K562 (cell line): ENCODE measurements at regions not wholly inside any gene's neighbourhood (a gene's known extent, or its start where the extent isn't known, plus 50 kb on each side); places are given as distances from the start of the nearest gene placed in this dataset.

Source experiments
- ATAC-seq: fragments of 200-7000 bp; cut with Tn5 transposase; 3 replicates; pipeline ENCODE4 v1.9.1; 2020; ENCODE audit warnings: moderate library complexity
- BruUV-seq: library from RNA; stranded (reverse); fragments of 400-500 nt; replicated peaks from 2 replicates; lab custom pipeline; 2021; lab: Mats Ljungman, UMichigan
- CTCF ChIA-PET: fragments of 300-600 bp; formaldehyde crosslinking; extraction: SDS; loops from one replicate; lab custom pipeline; 2021; ENCODE audit warnings: low intra/inter-chr PET ratio; lab: Yijun Ruan, JAX
- POLR2A ChIA-PET: fragments of 300-600, 350-650 bp; sonication (Branson Sonifier 250); formaldehyde crosslinking; extraction: SDS; loops from one replicate; lab custom pipeline; 2021; ENCODE audit warnings: antibody characterized with exemption, inconsistent platforms; lab: Yijun Ruan, JAX
- DNase-seq, 4 experiments: peaks; one replicate each; pipeline versions ENCODE4 v3.0.0 to v3.0.0-alpha.2; 2011 to 2018; ENCODE audit warnings: low spot score in 3 of 4, mixed read lengths in 3 of 4; ENCODE audit errors: extremely low read depth in 1 of 4
- FAIRE-seq: peaks from 2 replicates; lab custom pipeline; 2011; peaks lifted over from hg19 to GRCh38; lab: Jason Lieb, UNC
- H2AFZ ChIP-seq: 2 replicates; pipeline ENCODE4 v1.6.0; 2011; ENCODE audit warnings: low read depth, low read length, control low read depth, inconsistent platforms
- H3K27ac ChIP-seq: fragments of 200-600 bp; 3 replicates; pipeline ENCODE4 v1.8.0; 2011; ENCODE audit warnings: low read depth, mild to moderate bottlenecking, control low read depth, inconsistent platforms, low read length, moderate library complexity, mixed read lengths; ENCODE audit errors: extremely low read depth
- H3K27me3 ChIP-seq, 2 experiments: fragments of 300-600 bp in 1 of 2; 2 replicates in 1 of 2; 3 replicates in 1 of 2; pipeline versions ENCODE4 v1.6.0 to v1.8.0; 2011; ENCODE audit warnings: inconsistent platforms in 2 of 2, low read length in 2 of 2, mild to moderate bottlenecking in 1 of 2, mixed read lengths in 1 of 2, moderate library complexity in 1 of 2; ENCODE audit not compliant: control insufficient read depth in 2 of 2, insufficient read depth in 2 of 2
- H3K36me3 ChIP-seq: fragments of 300-600 bp; 3 replicates; pipeline ENCODE4 v1.8.0; 2011; ENCODE audit warnings: mild to moderate bottlenecking, low read length, inconsistent platforms; ENCODE audit not compliant: control insufficient read depth, insufficient read depth
- H3K4me1 ChIP-seq, 2 experiments: fragments of 200-600 bp in 1 of 2; replicated peaks in 1 of 2; 2 replicates in 1 of 2; 3 replicates in 1 of 2; pipeline versions ENCODE4 v1.5.1 to v1.8.0; 2011; ENCODE audit warnings: inconsistent platforms in 2 of 2, low read length in 2 of 2, mild to moderate bottlenecking in 1 of 2, mixed read lengths in 1 of 2, moderate library complexity in 1 of 2; ENCODE audit not compliant: control insufficient read depth in 2 of 2, insufficient read depth in 2 of 2
- H3K4me2 ChIP-seq: 2 replicates; pipeline ENCODE4 v1.6.1; 2011; ENCODE audit warnings: low read length, control low read depth, inconsistent platforms, mixed read lengths; ENCODE audit not compliant: insufficient read depth
- H3K4me3 ChIP-seq: fragments of 200-600 bp; sonication (generic), shearing (Covaris generic); 2 replicates; pipeline ENCODE4 v1.5.1; 2016; ENCODE audit warnings: control low read depth, inconsistent platforms
- H3K79me2 ChIP-seq: fragments of 200-600 bp; 3 replicates; pipeline ENCODE4 v1.8.0; 2011; ENCODE audit warnings: low read length, inconsistent platforms; ENCODE audit not compliant: control insufficient read depth, insufficient read depth
- H3K9ac ChIP-seq, 2 experiments: 2 replicates each; pipeline versions ENCODE4 v1.6.0 to v1.6.1; 2011; ENCODE audit warnings: low read depth in 2 of 2, low read length in 2 of 2, control low read depth in 1 of 2, inconsistent platforms in 1 of 2, mild to moderate bottlenecking in 1 of 2, mixed read lengths in 1 of 2; ENCODE audit not compliant: insufficient read depth in 1 of 2
- H3K9me1 ChIP-seq: one replicate; pipeline ENCODE4 v1.6.0; 2011; ENCODE audit warnings: inconsistent platforms, mild to moderate bottlenecking, low read length, moderate library complexity; ENCODE audit not compliant: control insufficient read depth, insufficient read depth
- H3K9me3 ChIP-seq: replicated peaks from 2 replicates; pipeline ENCODE4 v1.5.1; 2011; ENCODE audit warnings: low read depth, low read length, inconsistent platforms; ENCODE audit not compliant: control insufficient read depth, insufficient read depth
- H4K20me1 ChIP-seq: replicated peaks from 2 replicates; pipeline ENCODE4 v1.6.1; 2011; ENCODE audit warnings: low read length, inconsistent platforms, mixed read lengths; ENCODE audit not compliant: control insufficient read depth, insufficient read depth
- CHD4 ChIP-seq: fragments of 200-600 bp; sonication (generic); IDR thresholded peaks from 3 replicates; pipeline ENCODE4 v1.6.1; 2012; ENCODE audit warnings: low read depth, mild to moderate bottlenecking, mixed read lengths, low read length, inconsistent platforms; ENCODE audit not compliant: insufficient read depth, insufficient replicate concordance, poor library complexity, severe bottlenecking
- PHB ChIP-seq: fragments of 250-450 bp; sonication (Bioruptor Pico); IDR thresholded peaks from 2 replicates; pipeline ENCODE4 v1.5.0; 2021
- TAF15 ChIP-seq: fragments of 200-400 bp; formaldehyde crosslinking; IDR thresholded peaks from 2 replicates; pipeline ENCODE4 v1.6.1; 2017; ENCODE audit warnings: mild to moderate bottlenecking, low read depth, low read length, moderate library complexity
- WGBS: fragments of 100-300 bp; shearing (Covaris generic); methylation state at CpG from one replicate; pipeline ENCODE4 v1.1.6; 2016; ENCODE audit warnings: low coverage, mixed read lengths; ENCODE audit not compliant: insufficient coverage; ENCODE audit errors: missing lambda C conversion rate; 5-methylcytosine and 5-hydroxymethylcytosine counted together
- in situ Hi-C: fragments of 300-500 bp; cut with MboI; formaldehyde crosslinking; loops from 4 replicates; pipeline ENCODE4 v1.15.0; 2018; ENCODE audit warnings: inconsistent platforms, mixed read lengths
- intact Hi-C: fragments of 100-400 bp; cut with micrococcal nuclease; formaldehyde crosslinking; loops from 2 replicates; pipeline ENCODE4 v1.14.2; 2022
- TF ChIP-seq, protein P1 (sequence below): conservative IDR thresholded peaks from 2 replicates; pipeline ENCODE4 v1.6.1; 2011; ENCODE audit warnings: low read depth, mild to moderate bottlenecking, low read length; ENCODE audit not compliant: control insufficient read depth
- TF ChIP-seq, protein P2 (sequence below): fragments of 250-450 bp; sonication (Bioruptor Pico); IDR thresholded peaks from 2 replicates; pipeline ENCODE4 v1.8.0; 2022; ENCODE audit warnings: moderate library complexity, mild to moderate bottlenecking, inconsistent platforms

DNA sequence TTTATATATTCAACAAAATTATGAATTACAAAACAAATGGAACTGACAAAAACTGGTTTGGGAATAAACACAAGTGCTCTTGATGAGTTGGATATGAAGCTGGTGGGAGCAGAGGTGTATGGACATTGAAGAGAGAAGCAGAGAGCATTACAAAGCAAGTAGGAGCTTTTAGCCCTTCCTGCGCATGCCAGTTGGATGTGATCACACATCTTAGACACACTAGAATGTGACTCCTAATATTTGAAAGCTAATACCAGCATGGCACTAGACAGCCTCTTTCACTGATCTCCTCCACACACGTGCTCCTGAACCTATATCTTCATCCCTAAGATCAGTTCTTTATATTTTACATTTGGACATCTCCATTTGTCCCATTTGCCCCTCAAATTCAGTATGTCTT lies 298.1 kb downstream of the MTX2 start:
- H2AFZ ChIP-seq, result no peak overlapping the region
- ChIA-PET CTCF (no interaction called here), POLR2A (no interaction called here)
- no peak for DNase-seq
- no peak overlapping the region for H3K4me2 ChIP-seq
- no peak for FAIRE-seq
- in situ Hi-C loops (no loop called here), intact Hi-C loops (no loop called here)
- no peaks in the 10 kb centered on the region for H3K36me3 ChIP-seq
- no peaks in the 10 kb centered on the region for H3K79me2 ChIP-seq
- no TSS peak for BruUV-seq
- no peak overlapping the region for H3K27ac ChIP-seq
- no peaks in the 10 kb centered on the region for H3K9me1 ChIP-seq
- H3K9me3 ChIP-seq, result no peaks in the 10 kb centered on the region
- H4K20me1 ChIP-seq, result no peaks in the 10 kb centered on the region
- TF ChIP-seq CHD4 (no peak), PHB (CRISPR knock-in tag) (no peak), TAF15 (no peak)
- TF ChIP-seq, protein P1, sequence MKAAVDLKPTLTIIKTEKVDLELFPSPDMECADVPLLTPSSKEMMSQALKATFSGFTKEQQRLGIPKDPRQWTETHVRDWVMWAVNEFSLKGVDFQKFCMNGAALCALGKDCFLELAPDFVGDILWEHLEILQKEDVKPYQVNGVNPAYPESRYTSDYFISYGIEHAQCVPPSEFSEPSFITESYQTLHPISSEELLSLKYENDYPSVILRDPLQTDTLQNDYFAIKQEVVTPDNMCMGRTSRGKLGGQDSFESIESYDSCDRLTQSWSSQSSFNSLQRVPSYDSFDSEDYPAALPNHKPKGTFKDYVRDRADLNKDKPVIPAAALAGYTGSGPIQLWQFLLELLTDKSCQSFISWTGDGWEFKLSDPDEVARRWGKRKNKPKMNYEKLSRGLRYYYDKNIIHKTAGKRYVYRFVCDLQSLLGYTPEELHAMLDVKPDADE, result no peak
- TF ChIP-seq, protein P2, sequence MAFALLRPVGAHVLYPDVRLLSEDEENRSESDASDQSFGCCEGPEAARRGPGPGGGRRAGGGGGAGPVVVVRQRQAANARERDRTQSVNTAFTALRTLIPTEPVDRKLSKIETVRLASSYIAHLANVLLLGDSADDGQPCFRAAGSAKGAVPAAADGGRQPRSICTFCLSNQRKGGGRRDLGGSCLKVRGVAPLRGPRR, result no peak
- H3K4me1 ChIP-seq, result no peaks in the 10 kb centered on the region
- 0% methylated on average over 2 of the region's 2 CpGs for WGBS
- peaks cover 0 to 5% of the 10 kb centered on the region in 2 experiments; a peak in 2 of 5 replicates for H3K27me3 ChIP-seq
- no peak overlapping the region for H3K9ac ChIP-seq
- ATAC-seq, result no peak
- no peak overlapping the region for H3K4me3 ChIP-seq
